Calu3 (cell line): ENCODE measurements at regions not wholly inside any gene's neighbourhood (a gene's known extent, or its start where the extent isn't known, plus 50 kb on each side); places are given as distances from the start of the nearest gene placed in this dataset.

Experiments used
- BruUV-seq: library from RNA; stranded (reverse); fragments of 400-500 nt; replicated peaks from 2 replicates; lab custom pipeline; 2021; lab: Mats Ljungman, UMichigan
- CTCF ChIA-PET: fragments of 300-600 bp; sonication (Branson Sonifier 250); formaldehyde crosslinking; loops from one replicate; lab custom pipeline; 2022; ENCODE audit warnings: antibody characterized with exemption; lab: Charles Lee
- DNase-seq: peaks from one replicate; pipeline ENCODE4 v3.0.0; 2022
- H3K27ac Mint-ChIP-seq: one replicate; pipeline ENCODE4 v1.8.0; 2022; ENCODE audit warnings: mixed read lengths; ENCODE audit not compliant: unreplicated experiment
- H3K27me3 Mint-ChIP-seq: one replicate; pipeline ENCODE4 v1.8.0; 2022; ENCODE audit warnings: mixed read lengths; ENCODE audit not compliant: unreplicated experiment
- H3K36me3 Mint-ChIP-seq: one replicate; pipeline ENCODE4 v1.8.0; 2022; ENCODE audit warnings: mild to moderate bottlenecking, moderate library complexity, mixed read lengths; ENCODE audit not compliant: insufficient read depth, unreplicated experiment
- H3K4me1 Mint-ChIP-seq: one replicate; pipeline ENCODE4 v1.8.0; 2022; ENCODE audit warnings: mild to moderate bottlenecking, low read depth, mixed read lengths; ENCODE audit not compliant: unreplicated experiment
- H3K4me3 Mint-ChIP-seq: one replicate; pipeline ENCODE4 v1.8.0; 2022; ENCODE audit warnings: mild to moderate bottlenecking, low read depth, moderate library complexity, mixed read lengths; ENCODE audit not compliant: unreplicated experiment
- H3K9me3 Mint-ChIP-seq: one replicate; pipeline ENCODE4 v1.8.0; 2022; ENCODE audit warnings: low read depth, mixed read lengths; ENCODE audit not compliant: unreplicated experiment
- CTCF ChIP-seq: fragments of 200-600 bp; IDR thresholded peaks from one replicate; pipeline ENCODE4 v1.8.0; 2022; ENCODE audit warnings: antibody characterized with exemption; ENCODE audit not compliant: unreplicated experiment
- intact Hi-C: fragments of 100-400 bp; cut with micrococcal nuclease; formaldehyde crosslinking; loops from one replicate; pipeline ENCODE4 v1.10.0; 2022; ENCODE audit not compliant: unreplicated experiment

- Mint-ChIP-seq H3K27ac (no peak overlapping the region), H3K27me3 (peaks cover 69% of the 10 kb centered on the region), H3K4me3 (no peak overlapping the region), H3K36me3 (no peaks in the 10 kb centered on the region), H3K4me1 (no peaks in the 10 kb centered on the region), H3K9me3 (no peaks in the 10 kb centered on the region)
- CTCF ChIA-PET: no interaction called here
- intact Hi-C loops: no loop called here
- no peak for DNase-seq
- no peak for TF ChIP-seq CTCF
- BruUV-seq: no TSS peak
These were observed 393.6 kb downstream of the PTPRU start for GRCh38 chr1:29629814-29630516.

- intact Hi-C loops: no loop called here
- H3K9me3 Mint-ChIP-seq: no peaks in the 10 kb centered on the region
- H3K27me3 Mint-ChIP-seq: peaks cover 73% of the 10 kb centered on the region
- no peaks in the 10 kb centered on the region for H3K36me3 Mint-ChIP-seq
- no peak for DNase-seq
- no peak for TF ChIP-seq CTCF
- no peaks in the 10 kb centered on the region for H3K4me1 Mint-ChIP-seq
- CTCF ChIA-PET: no interaction called here
- no peak overlapping the region for H3K27ac Mint-ChIP-seq
- BruUV-seq: no TSS peak
- no peak overlapping the region for H3K4me3 Mint-ChIP-seq
These were observed 393.1 kb downstream of the PTPRU start for GRCh38 chr1:29629401-29629800.

GRCh38 chr1:29628190-29628589 is 391.9 kb downstream of the PTPRU start:
- Mint-ChIP-seq H3K4me3 (no peak overlapping the region), H3K36me3 (no peaks in the 10 kb centered on the region), H3K27me3 (peaks cover 64% of the 10 kb centered on the region), H3K27ac (no peak overlapping the region), H3K9me3 (no peaks in the 10 kb centered on the region), H3K4me1 (no peaks in the 10 kb centered on the region)
- intact Hi-C loops: no loop called here
- no TSS peak for BruUV-seq
- CTCF ChIA-PET: no interaction called here
- no peak for DNase-seq
- TF ChIP-seq CTCF: no peak

- no peaks in the 10 kb centered on the region for H3K36me3 Mint-ChIP-seq
- no peak overlapping the region for H3K27ac Mint-ChIP-seq
- H3K9me3 Mint-ChIP-seq: no peaks in the 10 kb centered on the region
- H3K27me3 Mint-ChIP-seq: peaks cover 64% of the 10 kb centered on the region
- TF ChIP-seq CTCF: no peak
- no peaks in the 10 kb centered on the region for H3K4me1 Mint-ChIP-seq
- no peak overlapping the region for H3K4me3 Mint-ChIP-seq
- BruUV-seq: no TSS peak
- intact Hi-C loops: no loop called here
- no peak for DNase-seq
- CTCF ChIA-PET: no interaction called here
These were observed 390.4 kb downstream of the PTPRU start for GRCh38 chr1:29626726-29627125.
